HG02678 (cell line): ENCODE measurements at regions not wholly inside any gene's neighbourhood (a gene's known extent, or its start where the extent isn't known, plus 50 kb on each side); places are given as distances from the start of the nearest gene placed in this dataset.
"Not testable (repeated sequence)": the region's sequence is repeated elsewhere in the genome, so short reads cannot be mapped to it uniquely, and the experiment has no call there.

ENCODE experiments used
- ATAC-seq: cut with Tn5 transposase; IDR thresholded peaks from one replicate; pipeline ENCODE4 v1.9.1; 2021; ENCODE audit warnings: mild to moderate bottlenecking, moderate library complexity; ENCODE audit not compliant: unreplicated experiment

- no peak for ATAC-seq
These were observed 391.6 kb upstream of the FKBP1C start for GRCh38 chr6:62819640-62820039.

GRCh38 chr6:62808565-62809293 is 402.5 kb upstream of the FKBP1C start:
- ATAC-seq = no peak

GRCh38 chr6:62805431-62805830 is 405.8 kb upstream of the FKBP1C start:
- no peak for ATAC-seq

GRCh38 chr6:62803094-62803493 is 408.2 kb upstream of the FKBP1C start:
- no peak for ATAC-seq

GRCh38 chr6:62797190-62797589 is 414.1 kb upstream of the FKBP1C start:
- ATAC-seq = no peak

- peak; percentile 65 for ATAC-seq
These were observed 435.7 kb upstream of the FKBP1C start for GRCh38 chr6:62775427-62776022.

- not testable (repeated sequence) for ATAC-seq
These were observed 445.1 kb upstream of the FKBP1C start for GRCh38 chr6:62766174-62766573.

GRCh38 chr6:62764841-62765240 is 446.4 kb upstream of the FKBP1C start:
- no peak for ATAC-seq

- no peak for ATAC-seq
These were observed 447.9 kb upstream of the FKBP1C start for GRCh38 chr6:62763125-62763912.

- ATAC-seq = no peak
These were observed 460.9 kb upstream of the KHDRBS2 start for GRCh38 chr6:62746968-62747367.

GRCh38 chr6:62746161-62746560 is 460.1 kb upstream of the KHDRBS2 start:
- no peak for ATAC-seq

GRCh38 chr6:62740596-62740995 is 454.6 kb upstream of the KHDRBS2 start:
- no peak for ATAC-seq

- no peak for ATAC-seq
These were observed 454.1 kb upstream of the KHDRBS2 start for GRCh38 chr6:62740171-62740570.

- ATAC-seq = no peak
These were observed 451.8 kb upstream of the KHDRBS2 start for GRCh38 chr6:62737792-62738191.

GRCh38 chr6:62721408-62721807 is 435.4 kb upstream of the KHDRBS2 start:
- ATAC-seq = no peak

- no peak for ATAC-seq
These were observed 430.7 kb upstream of the KHDRBS2 start for GRCh38 chr6:62716719-62717118.

- no peak for ATAC-seq
These were observed 428.1 kb upstream of the KHDRBS2 start for GRCh38 chr6:62714112-62714511.

- no peak for ATAC-seq
These were observed 425.7 kb upstream of the KHDRBS2 start for GRCh38 chr6:62711750-62712149.

- ATAC-seq = no peak
These were observed 421.9 kb upstream of the KHDRBS2 start for GRCh38 chr6:62707914-62708313.

- ATAC-seq = peak; percentile 52
These were observed 421.1 kb upstream of the KHDRBS2 start for GRCh38 chr6:62707156-62707555.

- no peak for ATAC-seq
These were observed 397.0 kb upstream of the KHDRBS2 start for GRCh38 chr6:62683063-62683462.

GRCh38 chr6:62681108-62681507 is 395.1 kb upstream of the KHDRBS2 start:
- no peak for ATAC-seq
